GM12878 (cell line): ENCODE measurements at regions not wholly inside any gene's neighbourhood (a gene's known extent, or its start where the extent isn't known, plus 50 kb on each side); places are given as distances from the start of the nearest gene placed in this dataset.

Experiments used
- KDM1A ChIP-seq: fragments of 200-600 bp; sonication (generic); IDR thresholded peaks from 2 replicates; pipeline ENCODE4 v1.6.1; 2016; ENCODE audit warnings: borderline replicate concordance
- SMARCA5 ChIP-seq: fragments of 450-650 bp; IDR thresholded peaks from 2 replicates; pipeline ENCODE4 v1.6.1; 2017; ENCODE audit warnings: mild to moderate bottlenecking
- ZBED1 ChIP-seq: IDR thresholded peaks from 2 replicates; pipeline ENCODE4 v1.6.1; 2016; ENCODE audit warnings: borderline replicate concordance
- TF ChIP-seq, protein P1 (sequence below), 3 experiments: IDR thresholded peaks in 2 of 3; conservative IDR thresholded peaks in 1 of 3; 2 replicates each; pipeline ENCODE4 v1.5.1; 2011; ENCODE audit warnings: low read depth in 3 of 3, low read length in 3 of 3, mild to moderate bottlenecking in 3 of 3, control low read depth in 2 of 3, moderate library complexity in 2 of 3, inconsistent platforms in 1 of 3, mixed read lengths in 1 of 3; ENCODE audit not compliant: control insufficient read depth in 2 of 3, insufficient read depth in 1 of 3; ENCODE audit errors: extremely low read depth in 1 of 3

GRCh38 chr2:228597032-228597431, 415.5 kb upstream of the SPHKAP start:
- TF ChIP-seq ZBED1, result no peak
- TF ChIP-seq, protein P1, sequence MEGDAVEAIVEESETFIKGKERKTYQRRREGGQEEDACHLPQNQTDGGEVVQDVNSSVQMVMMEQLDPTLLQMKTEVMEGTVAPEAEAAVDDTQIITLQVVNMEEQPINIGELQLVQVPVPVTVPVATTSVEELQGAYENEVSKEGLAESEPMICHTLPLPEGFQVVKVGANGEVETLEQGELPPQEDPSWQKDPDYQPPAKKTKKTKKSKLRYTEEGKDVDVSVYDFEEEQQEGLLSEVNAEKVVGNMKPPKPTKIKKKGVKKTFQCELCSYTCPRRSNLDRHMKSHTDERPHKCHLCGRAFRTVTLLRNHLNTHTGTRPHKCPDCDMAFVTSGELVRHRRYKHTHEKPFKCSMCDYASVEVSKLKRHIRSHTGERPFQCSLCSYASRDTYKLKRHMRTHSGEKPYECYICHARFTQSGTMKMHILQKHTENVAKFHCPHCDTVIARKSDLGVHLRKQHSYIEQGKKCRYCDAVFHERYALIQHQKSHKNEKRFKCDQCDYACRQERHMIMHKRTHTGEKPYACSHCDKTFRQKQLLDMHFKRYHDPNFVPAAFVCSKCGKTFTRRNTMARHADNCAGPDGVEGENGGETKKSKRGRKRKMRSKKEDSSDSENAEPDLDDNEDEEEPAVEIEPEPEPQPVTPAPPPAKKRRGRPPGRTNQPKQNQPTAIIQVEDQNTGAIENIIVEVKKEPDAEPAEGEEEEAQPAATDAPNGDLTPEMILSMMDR (IDR thresholded peaks at IDR 0.05 in 2 of 3, conservative IDR thresholded peaks at IDR 0.05 in 1 of 3; ENCODE audit: control insufficient read depth in 2 of 3, extremely low read depth in 1 of 3, insufficient read depth in 1 of 3, low read depth in 3 of 3, low read length in 3 of 3), result no peak
- TF ChIP-seq SMARCA5, result no peak
- TF ChIP-seq KDM1A, result no peak
